AG09319 (cell line): ENCODE measurements at regions not wholly inside any gene's neighbourhood (a gene's known extent, or its start where the extent isn't known, plus 50 kb on each side); places are given as distances from the start of the nearest gene placed in this dataset.

Source experiments
- DNase-seq: peaks from one replicate; pipeline ENCODE4 v3.0.0-alpha.2; 2010; ENCODE audit warnings: low read depth; ENCODE audit errors: extremely low read depth
- CTCF ChIP-seq: IDR thresholded peaks from 2 replicates; pipeline ENCODE4 v1.5.1; 2011; ENCODE audit warnings: low read depth, mild to moderate bottlenecking, inconsistent platforms, low read length, moderate library complexity

- DNase-seq = no peak
- TF ChIP-seq CTCF = no peak
Measured at GRCh38 chr2:6523476-6523875, 342.2 kb downstream of the CMPK2 start.

GRCh38 chr2:6524691-6525474 lies 340.8 kb downstream of the CMPK2 start:
- no peak for TF ChIP-seq CTCF
- DNase-seq = no peak

GRCh38 chr2:6525475-6525964 lies 340.2 kb downstream of the CMPK2 start:
- no peak for TF ChIP-seq CTCF
- DNase-seq = no peak

GRCh38 chr2:6526093-6526824 lies 339.4 kb downstream of the CMPK2 start:
- no peak for DNase-seq
- no peak for TF ChIP-seq CTCF

- TF ChIP-seq CTCF = no peak
- DNase-seq = no peak
Measured at GRCh38 chr2:6531304-6531703, 334.4 kb downstream of the CMPK2 start.

GRCh38 chr2:6535572-6535971 lies 330.1 kb downstream of the CMPK2 start:
- no peak for TF ChIP-seq CTCF
- no peak for DNase-seq

GRCh38 chr2:6538607-6539006 lies 327.1 kb downstream of the CMPK2 start:
- TF ChIP-seq CTCF = no peak
- DNase-seq = no peak
